Vagina (tissue), 2 donors: ENCODE measurements at regions not wholly inside any gene's neighbourhood (a gene's known extent, or its start where the extent isn't known, plus 50 kb on each side); places are given as distances from the start of the nearest gene placed in this dataset.
"Not testable (repeated sequence)": the region's sequence is repeated elsewhere in the genome, so short reads cannot be mapped to it uniquely, and the experiment has no call there.

Experiments used
- DNase-seq, 2 donors: peaks; one replicate each; pipeline ENCODE4 v3.0.0-alpha.2; 2017; ENCODE audit errors: extremely low spot score in 2 of 2
- H3K27ac ChIP-seq: fragments of 200-600 bp; sonication (generic); one replicate; pipeline ENCODE4 v1.5.1; 2019
- H3K27me3 ChIP-seq: fragments of 200-600 bp; sonication (generic); one replicate; pipeline ENCODE4 v1.5.1; 2019
- H3K36me3 ChIP-seq, 2 donors: fragments of 200-600 bp; sonication (generic); one replicate each; pipeline ENCODE4 v1.5.1; 2017 to 2019
- H3K4me1 ChIP-seq: fragments of 200-600 bp; sonication (generic); one replicate; pipeline ENCODE4 v1.5.1; 2019
- H3K4me3 ChIP-seq, 2 donors: fragments of 200-600 bp; sonication (generic); 1 replicate in 1 of 2; 2 replicates in 1 of 2; pipeline ENCODE4 v1.5.1; 2016 to 2019
- H3K9me3 ChIP-seq: fragments of 200-600 bp; sonication (generic); one replicate; pipeline ENCODE4 v1.5.1; 2019
- POLR2A ChIP-seq, 2 donors: fragments of 450-650 bp; IDR thresholded peaks; one replicate each; pipeline ENCODE4 v1.6.1; 2017; ENCODE audit warnings: antibody characterized with exemption in 2 of 2, mild to moderate bottlenecking in 2 of 2, moderate library complexity in 2 of 2
- POLR2AphosphoS5 ChIP-seq, 2 donors: sonication (generic); formaldehyde crosslinking; IDR thresholded peaks; one replicate each; pipeline ENCODE4 v1.9.0; 2017; ENCODE audit warnings: antibody characterized with exemption in 2 of 2, mild to moderate bottlenecking in 2 of 2, low read depth in 1 of 2; ENCODE audit not compliant: insufficient read depth in 1 of 2
- intact Hi-C: fragments of 100-400 bp; cut with DNase I; formaldehyde crosslinking; loops from one replicate; pipeline ENCODE4 v1.15.1; 2023
- TF ChIP-seq, protein P1 (sequence below), 3 experiments: fragments of 450-650 bp in 2 of 3; fragments of 200-600 bp in 1 of 3; sonication (generic) in 1 of 3; IDR thresholded peaks; one replicate each; pipeline ENCODE4 v1.5.1; 2017 to 2019; ENCODE audit warnings: antibody characterized with exemption in 3 of 3, mild to moderate bottlenecking in 2 of 3, moderate library complexity in 2 of 3

DNA sequence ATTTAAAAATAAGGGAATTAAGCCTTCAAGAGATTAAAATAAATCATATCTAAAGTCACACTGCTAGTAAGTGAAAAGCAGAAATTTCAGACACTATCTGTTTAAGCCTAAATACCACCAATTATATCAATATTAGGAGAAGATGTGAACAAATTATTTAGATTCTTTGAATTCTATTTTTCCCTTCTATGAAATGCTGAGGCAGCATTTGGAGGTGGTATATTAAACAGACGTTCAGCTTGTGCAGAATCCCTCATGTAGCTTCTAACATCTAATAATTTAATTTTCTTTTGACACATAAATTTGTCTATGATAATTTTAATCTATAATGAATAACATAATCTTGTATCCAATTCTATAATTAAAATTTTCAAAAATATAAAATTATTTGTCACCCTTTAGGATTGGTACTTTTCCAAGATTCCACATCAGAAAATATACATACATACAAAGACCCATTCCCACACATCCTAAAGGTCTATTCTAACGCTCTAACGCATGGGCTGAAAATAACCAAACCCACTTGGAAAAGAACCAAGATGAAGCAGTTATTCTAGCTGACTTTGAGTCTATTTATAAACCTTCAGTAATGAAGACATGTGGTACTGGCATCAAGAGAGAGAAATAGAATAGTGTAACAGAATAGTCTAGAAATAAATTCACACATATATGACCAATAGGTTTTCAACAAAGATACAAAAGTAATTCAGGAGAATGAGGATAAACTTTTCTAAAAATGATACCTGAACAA is 751.8 kb downstream of the GALC start:
- no peak for DNase-seq
- intact Hi-C loops, result no loop called here
- no peaks in the 10 kb centered on the region for H3K36me3 ChIP-seq
- no peaks in the 10 kb centered on the region for H3K9me3 ChIP-seq
- H3K27ac ChIP-seq, result no peak overlapping the region
- no peaks in the 10 kb centered on the region for H3K27me3 ChIP-seq
- TF ChIP-seq POLR2A (IDR thresholded peaks at IDR 0.05), result no peak
- TF ChIP-seq, protein P1, sequence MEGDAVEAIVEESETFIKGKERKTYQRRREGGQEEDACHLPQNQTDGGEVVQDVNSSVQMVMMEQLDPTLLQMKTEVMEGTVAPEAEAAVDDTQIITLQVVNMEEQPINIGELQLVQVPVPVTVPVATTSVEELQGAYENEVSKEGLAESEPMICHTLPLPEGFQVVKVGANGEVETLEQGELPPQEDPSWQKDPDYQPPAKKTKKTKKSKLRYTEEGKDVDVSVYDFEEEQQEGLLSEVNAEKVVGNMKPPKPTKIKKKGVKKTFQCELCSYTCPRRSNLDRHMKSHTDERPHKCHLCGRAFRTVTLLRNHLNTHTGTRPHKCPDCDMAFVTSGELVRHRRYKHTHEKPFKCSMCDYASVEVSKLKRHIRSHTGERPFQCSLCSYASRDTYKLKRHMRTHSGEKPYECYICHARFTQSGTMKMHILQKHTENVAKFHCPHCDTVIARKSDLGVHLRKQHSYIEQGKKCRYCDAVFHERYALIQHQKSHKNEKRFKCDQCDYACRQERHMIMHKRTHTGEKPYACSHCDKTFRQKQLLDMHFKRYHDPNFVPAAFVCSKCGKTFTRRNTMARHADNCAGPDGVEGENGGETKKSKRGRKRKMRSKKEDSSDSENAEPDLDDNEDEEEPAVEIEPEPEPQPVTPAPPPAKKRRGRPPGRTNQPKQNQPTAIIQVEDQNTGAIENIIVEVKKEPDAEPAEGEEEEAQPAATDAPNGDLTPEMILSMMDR (IDR thresholded peaks at IDR 0.05), result no peak
- TF ChIP-seq POLR2AphosphoS5 (IDR thresholded peaks at IDR 0.05; ENCODE audit: insufficient read depth in 1 of 2, low read depth in 1 of 2), result no peak
- no peak overlapping the region for H3K4me3 ChIP-seq
- H3K4me1 ChIP-seq, result no peaks in the 10 kb centered on the region

DNA sequence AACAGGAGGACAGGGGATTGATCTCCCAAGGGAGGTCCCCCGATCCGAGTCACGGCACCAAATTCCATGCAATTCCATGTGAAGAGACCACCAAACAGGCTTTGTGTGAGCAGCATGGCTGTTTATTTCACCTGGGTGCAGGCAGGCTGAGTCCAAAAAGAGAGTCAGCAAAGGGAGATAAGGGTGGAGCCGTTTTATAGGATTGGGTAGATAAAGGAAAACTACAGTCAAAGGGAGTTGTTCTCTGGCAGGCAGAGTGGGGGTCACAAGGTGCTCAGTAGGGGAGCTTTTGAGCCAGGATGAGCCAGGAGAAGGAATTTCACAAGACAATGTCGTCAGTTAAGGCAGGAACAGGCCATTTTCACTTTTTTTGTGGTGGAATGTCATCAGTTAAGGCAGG is 752.7 kb downstream of the GALC start:
- H3K27me3 ChIP-seq, DNase-seq, H3K4me3 ChIP-seq, intact Hi-C loops, H3K27ac ChIP-seq, H3K9me3 ChIP-seq, H3K4me1 ChIP-seq, H3K36me3 ChIP-seq: not testable (repeated sequence)

DNA sequence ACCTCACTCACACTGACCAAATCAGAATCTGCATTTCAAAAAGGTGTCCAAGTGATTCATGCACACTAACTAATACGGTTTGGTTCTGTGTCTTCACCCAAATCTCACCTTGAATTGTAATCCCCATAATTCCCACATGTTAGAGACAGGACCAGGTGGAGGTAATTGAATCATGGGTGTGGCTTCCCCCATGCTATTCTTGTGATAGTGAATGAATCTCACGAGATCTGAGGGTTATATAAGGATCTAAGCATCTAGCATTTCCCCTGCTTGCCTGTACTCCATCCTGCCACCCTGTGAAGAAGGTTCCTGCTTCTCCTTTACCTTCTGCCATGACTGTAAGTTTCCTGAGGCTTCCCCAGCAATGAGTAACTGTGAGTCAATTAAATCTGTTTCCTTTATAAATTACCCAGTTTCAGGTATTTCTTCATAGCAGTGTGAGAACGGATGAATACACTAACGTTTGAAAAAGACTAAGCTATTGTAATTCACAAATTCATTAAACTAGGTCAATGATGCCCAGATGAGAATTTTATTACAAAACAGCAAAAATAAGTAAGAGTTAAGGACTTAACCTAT is 759.1 kb downstream of the GALC start:
- intact Hi-C loops, result no loop called here
- no peak for TF ChIP-seq POLR2A (IDR thresholded peaks at IDR 0.05)
- no peak for TF ChIP-seq POLR2AphosphoS5 (IDR thresholded peaks at IDR 0.05; ENCODE audit: insufficient read depth in 1 of 2, low read depth in 1 of 2)
- TF ChIP-seq, protein P1 (IDR thresholded peaks at IDR 0.05), result no peak

DNA sequence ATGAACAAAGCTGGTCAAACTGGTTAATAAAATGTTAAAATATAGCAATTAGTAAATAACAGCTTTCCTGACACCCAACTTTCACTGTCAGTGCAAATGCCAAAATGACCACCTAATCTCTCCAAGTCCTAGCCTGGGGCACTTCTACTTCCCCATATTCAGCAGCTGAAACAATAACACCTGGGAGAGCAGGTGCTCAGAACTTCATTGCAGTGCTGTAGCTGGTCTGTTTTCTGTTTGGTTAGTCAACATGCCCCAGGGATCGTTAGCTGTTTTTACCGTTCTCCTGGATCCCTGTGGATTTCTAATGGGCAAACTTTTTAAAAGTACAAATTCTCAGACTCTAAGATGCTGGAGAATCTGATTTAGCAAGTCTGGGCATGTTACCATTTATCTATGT is 759.7 kb downstream of the GALC start:
- Histone ChIP-seq H3K9me3 (no peaks in the 10 kb centered on the region), H3K36me3 (no peaks in the 10 kb centered on the region), H3K4me3 (no peak overlapping the region), H3K27me3 (no peaks in the 10 kb centered on the region), H3K4me1 (no peaks in the 10 kb centered on the region), H3K27ac (no peak overlapping the region)
- intact Hi-C loops, result no loop called here
- TF ChIP-seq, protein P1 (IDR thresholded peaks at IDR 0.05), result no peak
- no peak for TF ChIP-seq POLR2A (IDR thresholded peaks at IDR 0.05)
- no peak for TF ChIP-seq POLR2AphosphoS5 (IDR thresholded peaks at IDR 0.05; ENCODE audit: insufficient read depth in 1 of 2, low read depth in 1 of 2)
- no peak for DNase-seq

More for the DNA sequence above, 759.1 kb downstream of the GALC start:
- no peak overlapping the region for H3K4me3 ChIP-seq
- no peaks in the 10 kb centered on the region for H3K36me3 ChIP-seq
- H3K27ac ChIP-seq, result no peak overlapping the region
- no peaks in the 10 kb centered on the region for H3K9me3 ChIP-seq
- H3K27me3 ChIP-seq, result no peaks in the 10 kb centered on the region
- H3K4me1 ChIP-seq, result no peaks in the 10 kb centered on the region
- DNase-seq, result no peak

DNA sequence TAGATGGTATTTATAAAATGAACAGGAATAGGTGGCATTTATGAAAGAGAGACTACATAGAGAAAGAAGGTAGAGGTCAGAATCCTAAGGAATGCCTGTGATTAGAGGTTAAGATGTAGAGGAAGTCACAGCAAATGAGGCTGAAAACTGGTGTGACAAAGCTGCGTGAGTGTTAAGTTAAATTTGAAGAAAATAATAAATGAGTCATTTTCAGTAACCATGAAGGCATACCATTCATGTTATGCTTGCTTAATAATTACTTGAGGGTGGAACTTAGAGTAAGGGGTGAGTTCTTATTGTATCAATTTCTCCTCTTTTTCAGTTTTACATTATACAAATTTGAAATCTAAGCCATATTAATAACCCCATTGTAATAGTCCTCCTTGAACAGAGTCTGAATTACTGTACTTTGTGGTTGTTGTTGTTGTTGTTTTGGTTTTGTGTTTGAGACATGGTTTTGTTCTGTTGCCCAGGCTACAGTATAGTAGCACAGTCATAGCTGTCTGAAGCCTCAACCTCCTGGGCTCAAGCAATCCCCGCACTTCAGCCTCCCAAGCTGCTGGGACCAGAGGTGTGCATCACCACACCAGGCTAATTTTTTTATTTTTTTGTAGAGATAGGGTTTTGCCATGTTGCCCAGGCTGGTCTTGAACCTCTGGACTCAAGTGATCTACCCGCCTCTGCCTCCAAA is 761.5 kb downstream of the GALC start:
- intact Hi-C loops, result no loop called here
- H3K36me3 ChIP-seq, result no peaks in the 10 kb centered on the region

DNA sequence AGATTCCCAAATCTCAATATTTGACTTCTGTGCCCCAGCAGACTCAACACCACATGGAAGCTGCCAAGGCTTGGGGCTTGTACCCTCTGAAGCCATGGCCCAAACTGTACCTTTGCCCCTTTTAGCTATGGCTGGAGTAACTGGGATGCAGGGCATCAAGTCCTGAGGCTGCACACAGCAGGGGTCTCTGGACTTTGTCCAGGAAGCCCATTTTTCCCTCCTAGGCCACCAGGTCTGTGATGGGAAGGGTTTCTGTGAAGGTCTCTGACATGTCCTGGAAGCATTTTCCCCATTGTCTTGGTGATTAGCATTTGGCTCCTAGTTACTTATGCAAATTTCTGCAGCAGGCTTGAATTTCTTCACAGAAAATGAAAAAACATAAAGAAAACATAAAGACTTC is 762.3 kb downstream of the GALC start:
- no peaks in the 10 kb centered on the region for H3K9me3 ChIP-seq
- no peak for DNase-seq

More for the DNA sequence above, 761.5 kb downstream of the GALC start:
- TF ChIP-seq POLR2A (IDR thresholded peaks at IDR 0.05), result no peak
- no peak overlapping the region for H3K27ac ChIP-seq
- DNase-seq, result no peak
- H3K4me1 ChIP-seq, result no peaks in the 10 kb centered on the region
- no peaks in the 10 kb centered on the region for H3K27me3 ChIP-seq
- no peaks in the 10 kb centered on the region for H3K9me3 ChIP-seq
- no peak overlapping the region for H3K4me3 ChIP-seq

More for the DNA sequence above, 762.3 kb downstream of the GALC start:
- intact Hi-C loops, result no loop called here
- no peaks in the 10 kb centered on the region for H3K4me1 ChIP-seq
- TF ChIP-seq, protein P1 (IDR thresholded peaks at IDR 0.05), result no peak
- no peak for TF ChIP-seq POLR2AphosphoS5 (IDR thresholded peaks at IDR 0.05; ENCODE audit: insufficient read depth in 1 of 2, low read depth in 1 of 2)
- TF ChIP-seq POLR2A (IDR thresholded peaks at IDR 0.05), result no peak
- no peak overlapping the region for H3K4me3 ChIP-seq
- no peaks in the 10 kb centered on the region for H3K27me3 ChIP-seq
- H3K27ac ChIP-seq, result no peak overlapping the region
- H3K36me3 ChIP-seq, result no peaks in the 10 kb centered on the region
